Dedifferentiated amniotic fluid mesenchymal stem cell (primary cell): ENCODE measurements at regions not wholly inside any gene's neighbourhood (a gene's known extent, or its start where the extent isn't known, plus 50 kb on each side); places are given as distances from the start of the nearest gene placed in this dataset.
"Not testable (repeated sequence)": the region's sequence is repeated elsewhere in the genome, so short reads cannot be mapped to it uniquely, and the experiment has no call there.

Source experiments
- DNase-seq: peaks from one replicate; pipeline ENCODE4 v3.0.0-alpha.2; 2016; ENCODE audit errors: extremely low spot score

- DNase-seq: no peak
Observed at GRCh38 chr3:40645883-40646282, 121.1 kb downstream of the ZNF621 start.

GRCh38 chr3:40649346-40649745 is 124.6 kb downstream of the ZNF621 start:
- no peak for DNase-seq

GRCh38 chr3:40652072-40652471 is 127.3 kb downstream of the ZNF621 start:
- no peak for DNase-seq

- DNase-seq: no peak
Observed at GRCh38 chr3:40653001-40653400, 128.2 kb downstream of the ZNF621 start.

GRCh38 chr3:40653878-40654277 is 129.1 kb downstream of the ZNF621 start:
- DNase-seq: no peak

GRCh38 chr3:40655551-40655950 is 130.8 kb downstream of the ZNF621 start:
- DNase-seq: no peak

GRCh38 chr3:40657623-40658022 is 132.9 kb downstream of the ZNF621 start:
- no peak for DNase-seq

GRCh38 chr3:40658305-40658704 is 133.5 kb downstream of the ZNF621 start:
- no peak for DNase-seq

GRCh38 chr3:40660554-40660953 is 135.8 kb downstream of the ZNF621 start:
- no peak for DNase-seq

- no peak for DNase-seq
Observed at GRCh38 chr3:40661284-40661683, 136.5 kb downstream of the ZNF621 start.

GRCh38 chr3:40663280-40663679 is 138.5 kb downstream of the ZNF621 start:
- no peak for DNase-seq

- DNase-seq: no peak
Observed at GRCh38 chr3:40669176-40669575, 144.4 kb downstream of the ZNF621 start.

GRCh38 chr3:40672861-40673260 is 148.1 kb downstream of the ZNF621 start:
- DNase-seq: no peak

GRCh38 chr3:40677321-40677720 is 152.6 kb downstream of the ZNF621 start:
- DNase-seq: no peak

GRCh38 chr3:40677749-40678148 is 153.0 kb downstream of the ZNF621 start:
- DNase-seq: no peak

- no peak for DNase-seq
Observed at GRCh38 chr3:40679290-40679689, 154.5 kb downstream of the ZNF621 start.

- DNase-seq: no peak
Observed at GRCh38 chr3:40680685-40681657, 156.2 kb downstream of the ZNF621 start.

GRCh38 chr3:40681658-40682055 is 156.9 kb downstream of the ZNF621 start:
- DNase-seq: no peak

- no peak for DNase-seq
Observed at GRCh38 chr3:40689837-40690236, 165.1 kb downstream of the ZNF621 start.

- no peak for DNase-seq
Observed at GRCh38 chr3:40690749-40691451, 166.1 kb downstream of the ZNF621 start.

- no peak for DNase-seq
Observed at GRCh38 chr3:40691452-40691861, 166.7 kb downstream of the ZNF621 start.

- DNase-seq: no peak
Observed at GRCh38 chr3:40695848-40696247, 171.1 kb downstream of the ZNF621 start.

- DNase-seq: not testable (repeated sequence)
Observed at GRCh38 chr3:40698611-40699010, 173.9 kb downstream of the ZNF621 start.
